ENCODE measurements at regions not wholly inside any gene's neighbourhood (a gene's known extent, or its start where the extent isn't known, plus 50 kb on each side); places are given as distances from the start of the nearest gene placed in this dataset.

GRCh38 chr12:114780746-114781399 is 96.9 kb upstream of the TBX3 start:
- TF ChIP-seq POLR2AphosphoS5 (IDR thresholded peaks at IDR 0.05) (no peak), CTCF (IDR thresholded peaks at IDR 0.05) (no peak), POLR2A (IDR thresholded peaks at IDR 0.05) (no peak), EP300 (IDR thresholded peaks at IDR 0.05) (no peak)

All from upper lobe of left lung (tissue), 4 donors.